ENCODE measurements at regions not wholly inside any gene's neighbourhood (a gene's known extent, or its start where the extent isn't known, plus 50 kb on each side); places are given as distances from the start of the nearest gene placed in this dataset.
"Not testable (repeated sequence)": the region's sequence is repeated elsewhere in the genome, so short reads cannot be mapped to it uniquely, and the experiment has no call there.

DNA sequence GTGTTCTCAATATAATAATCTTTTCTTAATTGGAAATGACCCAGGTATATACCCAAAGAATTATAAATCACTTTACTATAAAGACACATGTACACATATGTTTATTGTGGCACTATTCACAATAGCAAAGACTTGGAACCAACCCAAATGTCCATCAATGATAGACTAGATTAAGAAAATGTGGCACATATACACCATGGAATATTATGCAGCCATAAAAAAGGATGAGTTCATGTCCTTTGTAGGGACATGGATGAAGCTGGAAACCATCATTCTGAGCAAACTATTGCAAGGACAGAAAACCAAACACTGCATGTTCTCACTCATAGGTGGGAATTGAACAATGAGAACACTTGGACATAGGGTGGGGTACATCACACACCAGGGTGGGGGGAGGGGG, 56.8 kb downstream of the SCGB2B2 start:
- not testable (repeated sequence) for H3K4me1 Mint-ChIP-seq; DNase-seq (ENCODE audit: low spot score); H3K4me3 Mint-ChIP-seq; H3K27me3 Mint-ChIP-seq (ENCODE audit: insufficient read depth, low read depth, poor library complexity); H3K9me2 ChIP-seq (ENCODE audit: insufficient read depth); H3K27ac Mint-ChIP-seq; H3K27me3 ChIP-seq (ENCODE audit: insufficient read depth); ATAC-seq; H3K4me2 ChIP-seq; H3K4me3 ChIP-seq; H3F3A ChIP-seq (replicated peaks; ENCODE audit: low read depth); H4K20me1 ChIP-seq (replicated peaks; ENCODE audit: insufficient read depth); H3K4me1 ChIP-seq (ENCODE audit: insufficient read depth); H3K79me2 ChIP-seq (replicated peaks; ENCODE audit: insufficient read depth); H3K27ac ChIP-seq (ENCODE audit: low read depth); H2AFZ ChIP-seq
- peaks cover 15% of the 10 kb centered on the region for H3K36me3 Mint-ChIP-seq (ENCODE audit: low read depth)
- H3K9me3 Mint-ChIP-seq: peaks cover 70% of the 10 kb centered on the region
- H3K36me3 ChIP-seq (ENCODE audit: insufficient read depth): peaks cover 13% of the 10 kb centered on the region

DNA sequence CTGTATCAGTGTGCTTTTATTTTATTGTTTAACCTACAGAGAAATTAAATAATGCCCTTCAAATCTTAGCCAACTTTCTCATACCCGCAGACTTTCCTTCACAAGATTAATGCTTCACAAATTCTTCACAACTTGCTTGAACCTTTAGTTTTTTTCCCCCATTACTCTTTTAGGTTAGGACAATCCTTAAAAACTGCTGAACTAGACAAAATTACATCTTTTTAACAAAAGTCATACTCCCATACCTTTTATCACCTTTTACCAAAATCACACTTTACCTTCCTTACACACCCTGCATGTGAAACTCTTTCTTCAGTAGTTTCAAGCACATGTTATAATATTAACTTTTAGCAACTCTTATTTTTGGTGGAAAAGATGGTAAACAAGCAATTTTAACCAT, 58.5 kb downstream of the SCGB2B2 start:
- no peak for ATAC-seq
- DNase-seq (ENCODE audit: low spot score): no peak
- no peaks in the 10 kb centered on the region for H3K4me1 Mint-ChIP-seq
- Histone ChIP-seq H4K20me1 (replicated peaks; ENCODE audit: insufficient read depth) (no peaks in the 10 kb centered on the region), H3K4me1 (ENCODE audit: insufficient read depth) (no peaks in the 10 kb centered on the region), H3K79me2 (replicated peaks; ENCODE audit: insufficient read depth) (no peaks in the 10 kb centered on the region), H3K4me2 (no peak overlapping the region), H2AFZ (no peak overlapping the region), H3K27me3 (ENCODE audit: insufficient read depth) (no peaks in the 10 kb centered on the region), H3K36me3 (ENCODE audit: insufficient read depth) (peaks cover 13% of the 10 kb centered on the region), H3F3A (replicated peaks; ENCODE audit: low read depth) (no peaks in the 10 kb centered on the region), H3K9me2 (ENCODE audit: insufficient read depth) (no peaks in the 10 kb centered on the region), H3K4me3 (no peak overlapping the region), H3K27ac (ENCODE audit: low read depth) (no peak overlapping the region)
- no peak for TF ChIP-seq CREB1 (CRISPR knock-in tag; IDR thresholded peaks at IDR 0.05; ENCODE audit: low read depth)
- H3K36me3 Mint-ChIP-seq (ENCODE audit: low read depth): peaks cover 6% of the 10 kb centered on the region; the same call in 2 of the 3 replicates
- H3K27ac Mint-ChIP-seq: no peak overlapping the region
- no peak overlapping the region for H3K4me3 Mint-ChIP-seq
- H3K9me3 Mint-ChIP-seq: peaks cover 70% of the 10 kb centered on the region
- H3K27me3 Mint-ChIP-seq (ENCODE audit: insufficient read depth, low read depth, poor library complexity): peaks cover 2% of the 10 kb centered on the region

DNA sequence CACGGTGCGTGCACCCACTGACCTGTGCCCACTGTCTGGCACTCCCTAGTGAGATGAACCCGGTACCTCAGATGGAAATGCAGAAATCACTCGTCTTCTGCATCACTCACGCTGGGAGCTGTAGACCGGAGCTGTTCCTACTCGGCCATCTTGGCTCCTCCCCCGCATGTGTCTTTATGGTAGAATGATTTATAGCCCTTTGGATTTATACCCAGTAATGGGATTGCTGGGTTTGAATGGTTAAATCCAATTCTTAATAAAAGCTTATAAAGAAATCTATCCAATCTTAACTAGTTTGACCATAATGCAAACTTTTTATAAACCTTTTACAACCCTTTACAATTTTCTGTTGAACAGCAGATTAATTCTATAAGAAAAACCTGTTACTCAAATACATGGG, 59.0 kb downstream of the SCGB2B2 start:
- not testable (repeated sequence) for H3K27me3 ChIP-seq (ENCODE audit: insufficient read depth); H3K27ac ChIP-seq (ENCODE audit: low read depth); H4K20me1 ChIP-seq (replicated peaks; ENCODE audit: insufficient read depth); H3K27ac Mint-ChIP-seq; H3K36me3 Mint-ChIP-seq (ENCODE audit: low read depth); DNase-seq (ENCODE audit: low spot score); H2AFZ ChIP-seq; H3K4me1 ChIP-seq (ENCODE audit: insufficient read depth); H3K4me3 Mint-ChIP-seq; H3K9me2 ChIP-seq (ENCODE audit: insufficient read depth); ATAC-seq; H3K4me1 Mint-ChIP-seq; H3F3A ChIP-seq (replicated peaks; ENCODE audit: low read depth); H3K4me2 ChIP-seq; H3K79me2 ChIP-seq (replicated peaks; ENCODE audit: insufficient read depth); H3K4me3 ChIP-seq; H3K27me3 Mint-ChIP-seq (ENCODE audit: insufficient read depth, low read depth, poor library complexity)
- H3K36me3 ChIP-seq (ENCODE audit: insufficient read depth): peaks cover 13% of the 10 kb centered on the region
- H3K9me3 Mint-ChIP-seq: peaks cover 71% of the 10 kb centered on the region

DNA sequence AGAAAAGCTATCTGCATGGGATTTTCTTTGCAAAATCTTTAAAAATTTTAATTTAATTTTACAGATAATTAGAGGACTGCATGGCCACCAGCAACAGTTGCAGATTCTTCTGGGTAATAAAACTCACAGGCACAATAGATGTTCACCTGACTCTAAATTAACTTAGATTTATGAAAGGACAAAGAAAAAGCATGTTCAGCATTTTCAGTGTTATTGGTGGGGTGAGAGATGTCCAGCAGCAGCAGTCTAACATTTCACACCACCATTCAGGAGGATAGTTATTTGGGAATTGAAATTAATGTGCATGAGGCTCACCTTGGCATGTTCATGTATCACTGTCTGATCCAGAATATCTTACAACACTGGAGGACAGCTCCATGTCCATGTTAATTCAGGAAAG, 74.0 kb downstream of the SCGB2B2 start:
- no peaks in the 10 kb centered on the region for H4K20me1 ChIP-seq (replicated peaks; ENCODE audit: insufficient read depth)
- Mint-ChIP-seq H3K9me3 (peaks cover 25% of the 10 kb centered on the region), H3K27ac (no peak overlapping the region), H3K4me3 (no peak overlapping the region), H3K4me1 (no peaks in the 10 kb centered on the region), H3K36me3 (ENCODE audit: low read depth) (no peaks in the 10 kb centered on the region), H3K27me3 (ENCODE audit: insufficient read depth, low read depth, poor library complexity) (peaks cover 6% of the 10 kb centered on the region)
- no peaks in the 10 kb centered on the region for H3F3A ChIP-seq (replicated peaks; ENCODE audit: low read depth)
- H2AFZ ChIP-seq: no peak overlapping the region
- no peak overlapping the region for H3K4me3 ChIP-seq
- H3K36me3 ChIP-seq (ENCODE audit: insufficient read depth): no peaks in the 10 kb centered on the region
- no peak for ATAC-seq
- no peak for DNase-seq (ENCODE audit: low spot score)
- H3K9me2 ChIP-seq (ENCODE audit: insufficient read depth): no peaks in the 10 kb centered on the region
- H3K27me3 ChIP-seq (ENCODE audit: insufficient read depth): no peaks in the 10 kb centered on the region
- no peak overlapping the region for H3K4me2 ChIP-seq
- no peaks in the 10 kb centered on the region for H3K79me2 ChIP-seq (replicated peaks; ENCODE audit: insufficient read depth)
- H3K4me1 ChIP-seq (ENCODE audit: insufficient read depth): no peaks in the 10 kb centered on the region
- H3K27ac ChIP-seq (ENCODE audit: low read depth): no peak overlapping the region
- TF ChIP-seq EZH2 (IDR thresholded peaks at IDR 0.05; ENCODE audit: low read depth, unreplicated experiment) (no peak), JUNB (IDR thresholded peaks at IDR 0.05; ENCODE audit: unreplicated experiment) (no peak), ZNF331 (CRISPR knock-in tag; IDR thresholded peaks at IDR 0.05; ENCODE audit: low read depth) (no peak), POLR2AphosphoS5 (IDR thresholded peaks at IDR 0.05; ENCODE audit: low read depth) (no peak), STAT1 (IDR thresholded peaks at IDR 0.05; ENCODE audit: unreplicated experiment) (no peak), NANOG (IDR thresholded peaks at IDR 0.05; ENCODE audit: borderline replicate concordance) (no peak), EZH2phosphoT487 (IDR thresholded peaks at IDR 0.05; ENCODE audit: unreplicated experiment) (no peak)
- TF ChIP-seq, protein P1, sequence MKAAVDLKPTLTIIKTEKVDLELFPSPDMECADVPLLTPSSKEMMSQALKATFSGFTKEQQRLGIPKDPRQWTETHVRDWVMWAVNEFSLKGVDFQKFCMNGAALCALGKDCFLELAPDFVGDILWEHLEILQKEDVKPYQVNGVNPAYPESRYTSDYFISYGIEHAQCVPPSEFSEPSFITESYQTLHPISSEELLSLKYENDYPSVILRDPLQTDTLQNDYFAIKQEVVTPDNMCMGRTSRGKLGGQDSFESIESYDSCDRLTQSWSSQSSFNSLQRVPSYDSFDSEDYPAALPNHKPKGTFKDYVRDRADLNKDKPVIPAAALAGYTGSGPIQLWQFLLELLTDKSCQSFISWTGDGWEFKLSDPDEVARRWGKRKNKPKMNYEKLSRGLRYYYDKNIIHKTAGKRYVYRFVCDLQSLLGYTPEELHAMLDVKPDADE (IDR thresholded peaks at IDR 0.05): no peak
- TF ChIP-seq, protein P2, sequence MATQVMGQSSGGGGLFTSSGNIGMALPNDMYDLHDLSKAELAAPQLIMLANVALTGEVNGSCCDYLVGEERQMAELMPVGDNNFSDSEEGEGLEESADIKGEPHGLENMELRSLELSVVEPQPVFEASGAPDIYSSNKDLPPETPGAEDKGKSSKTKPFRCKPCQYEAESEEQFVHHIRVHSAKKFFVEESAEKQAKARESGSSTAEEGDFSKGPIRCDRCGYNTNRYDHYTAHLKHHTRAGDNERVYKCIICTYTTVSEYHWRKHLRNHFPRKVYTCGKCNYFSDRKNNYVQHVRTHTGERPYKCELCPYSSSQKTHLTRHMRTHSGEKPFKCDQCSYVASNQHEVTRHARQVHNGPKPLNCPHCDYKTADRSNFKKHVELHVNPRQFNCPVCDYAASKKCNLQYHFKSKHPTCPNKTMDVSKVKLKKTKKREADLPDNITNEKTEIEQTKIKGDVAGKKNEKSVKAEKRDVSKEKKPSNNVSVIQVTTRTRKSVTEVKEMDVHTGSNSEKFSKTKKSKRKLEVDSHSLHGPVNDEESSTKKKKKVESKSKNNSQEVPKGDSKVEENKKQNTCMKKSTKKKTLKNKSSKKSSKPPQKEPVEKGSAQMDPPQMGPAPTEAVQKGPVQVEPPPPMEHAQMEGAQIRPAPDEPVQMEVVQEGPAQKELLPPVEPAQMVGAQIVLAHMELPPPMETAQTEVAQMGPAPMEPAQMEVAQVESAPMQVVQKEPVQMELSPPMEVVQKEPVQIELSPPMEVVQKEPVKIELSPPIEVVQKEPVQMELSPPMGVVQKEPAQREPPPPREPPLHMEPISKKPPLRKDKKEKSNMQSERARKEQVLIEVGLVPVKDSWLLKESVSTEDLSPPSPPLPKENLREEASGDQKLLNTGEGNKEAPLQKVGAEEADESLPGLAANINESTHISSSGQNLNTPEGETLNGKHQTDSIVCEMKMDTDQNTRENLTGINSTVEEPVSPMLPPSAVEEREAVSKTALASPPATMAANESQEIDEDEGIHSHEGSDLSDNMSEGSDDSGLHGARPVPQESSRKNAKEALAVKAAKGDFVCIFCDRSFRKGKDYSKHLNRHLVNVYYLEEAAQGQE (IDR thresholded peaks at IDR 0.05; ENCODE audit: unreplicated experiment): no peak
